HG03135 (cell line): ENCODE measurements at regions not wholly inside any gene's neighbourhood (a gene's known extent, or its start where the extent isn't known, plus 50 kb on each side); places are given as distances from the start of the nearest gene placed in this dataset.

Source experiments
- ATAC-seq: cut with Tn5 transposase; IDR thresholded peaks from one replicate; pipeline ENCODE4 v1.9.1; 2021; ENCODE audit warnings: mild to moderate bottlenecking, moderate library complexity; ENCODE audit not compliant: unreplicated experiment

DNA sequence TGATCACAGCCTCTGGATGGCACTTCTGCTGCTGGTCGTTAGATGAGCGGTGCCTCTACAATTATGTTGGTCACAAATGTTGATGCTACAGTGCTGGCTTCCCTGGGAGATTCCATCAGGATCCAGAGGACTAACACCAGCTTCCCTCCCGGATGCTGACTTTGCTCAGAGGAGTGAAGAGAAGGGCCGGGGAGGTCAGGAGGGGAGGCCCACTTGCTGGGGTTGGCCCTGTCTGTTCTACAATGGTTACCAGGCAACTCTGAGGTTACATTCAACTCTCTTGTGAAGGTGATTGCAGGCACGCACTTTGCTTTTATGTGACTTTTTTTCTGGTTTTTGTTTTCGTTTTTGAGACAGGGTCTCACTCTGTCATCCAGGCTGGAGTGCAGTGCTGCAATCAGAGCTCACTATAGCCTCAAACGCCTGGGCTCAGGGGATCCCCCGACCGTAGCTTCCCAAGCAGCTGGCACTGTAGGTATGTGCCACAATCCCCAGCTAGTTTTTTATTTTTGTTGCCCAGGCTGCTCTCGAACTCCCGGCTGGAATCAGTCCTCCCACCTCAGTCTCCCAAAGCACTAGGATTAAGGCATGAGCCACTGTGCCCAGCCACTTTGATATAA lies 112.5 kb downstream of the ADSS2 start:
- no peak for ATAC-seq

DNA sequence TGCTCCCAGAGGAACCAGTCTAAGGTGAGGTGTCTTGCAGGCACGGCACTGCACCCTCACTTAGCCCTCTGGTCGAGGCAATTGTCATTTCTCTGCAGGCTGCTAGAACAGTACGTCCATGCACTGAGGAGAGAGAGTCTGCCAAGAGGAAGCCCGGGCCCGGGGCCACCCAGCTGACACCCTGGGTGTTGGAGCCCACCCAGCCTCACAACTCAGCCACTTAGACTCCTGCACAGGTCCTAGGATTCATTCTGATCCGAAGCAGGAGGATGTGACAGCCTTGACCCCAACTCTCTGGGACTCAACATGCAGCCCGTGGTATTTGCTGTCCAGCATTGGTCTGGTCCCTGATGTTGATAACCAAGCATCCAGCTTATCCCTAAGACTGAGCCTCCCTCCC lies 111.9 kb downstream of the ADSS2 start:
- ATAC-seq = no peak

DNA sequence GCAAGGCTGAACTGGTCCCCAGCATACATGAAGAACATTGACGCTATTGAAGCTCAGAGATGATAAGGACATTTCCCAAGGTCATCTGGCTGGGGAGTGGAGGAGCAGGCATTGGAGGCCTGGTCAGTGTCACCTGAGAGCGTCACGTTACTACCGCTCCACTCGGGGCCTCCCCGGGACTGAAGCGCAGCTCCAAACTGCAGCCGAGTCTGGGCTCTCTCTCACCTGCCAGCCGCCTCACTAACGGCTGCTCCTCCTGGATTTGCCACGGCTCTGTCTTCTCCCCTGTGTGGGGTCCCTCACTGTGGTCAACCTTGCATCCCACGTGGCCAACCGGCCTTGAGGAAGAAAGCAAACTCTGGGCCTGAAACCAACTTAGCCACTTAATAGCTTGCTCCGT lies 111.3 kb downstream of the ADSS2 start:
- no peak for ATAC-seq

DNA sequence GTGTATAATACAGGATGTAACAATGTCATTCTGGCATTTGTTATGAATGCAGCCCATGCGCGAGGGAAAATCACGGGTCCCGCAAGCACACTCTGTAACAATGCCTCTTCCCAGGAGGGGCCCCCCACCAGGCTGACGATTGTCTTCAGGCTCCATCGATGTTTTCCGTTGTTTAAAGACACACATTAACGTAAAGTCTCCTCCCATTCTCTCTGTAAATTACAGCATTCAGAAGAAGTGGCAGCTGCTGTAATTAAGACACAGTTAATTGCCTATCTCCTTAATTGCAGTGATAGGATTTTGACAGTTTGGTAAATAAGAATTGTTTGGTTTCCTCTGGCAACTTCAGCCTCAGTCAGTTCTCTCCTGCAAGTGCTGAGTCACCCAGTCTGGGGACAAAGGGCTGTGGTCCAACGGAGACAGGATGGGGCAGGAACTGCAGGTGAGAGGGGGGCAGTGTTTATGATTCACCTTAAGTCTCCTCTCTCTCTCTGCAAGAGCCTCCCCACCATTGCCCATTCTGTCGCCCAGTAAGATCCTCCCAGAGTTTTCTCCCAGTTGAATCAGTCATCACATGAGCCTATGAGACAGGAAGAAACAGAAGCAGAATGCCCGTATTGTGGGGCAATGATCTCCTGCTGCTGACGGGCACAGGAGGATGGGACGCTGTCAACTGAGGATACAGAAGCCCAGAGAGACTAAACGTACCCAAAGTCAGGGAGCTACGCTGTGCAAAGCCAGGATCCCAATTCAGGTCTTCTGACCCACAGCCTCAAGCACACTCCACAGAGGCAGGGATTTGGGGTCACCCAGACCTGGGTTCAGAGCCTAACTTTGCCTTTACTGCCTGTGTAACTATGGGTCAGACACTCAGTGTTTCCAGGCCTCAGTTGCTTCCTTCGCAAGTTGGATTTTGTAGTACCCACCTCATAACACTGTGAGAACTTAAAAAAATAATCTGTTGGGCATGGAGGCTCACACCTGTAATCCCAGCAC lies 110.0 kb downstream of the ADSS2 start:
- ATAC-seq = peak; percentile 57

DNA sequence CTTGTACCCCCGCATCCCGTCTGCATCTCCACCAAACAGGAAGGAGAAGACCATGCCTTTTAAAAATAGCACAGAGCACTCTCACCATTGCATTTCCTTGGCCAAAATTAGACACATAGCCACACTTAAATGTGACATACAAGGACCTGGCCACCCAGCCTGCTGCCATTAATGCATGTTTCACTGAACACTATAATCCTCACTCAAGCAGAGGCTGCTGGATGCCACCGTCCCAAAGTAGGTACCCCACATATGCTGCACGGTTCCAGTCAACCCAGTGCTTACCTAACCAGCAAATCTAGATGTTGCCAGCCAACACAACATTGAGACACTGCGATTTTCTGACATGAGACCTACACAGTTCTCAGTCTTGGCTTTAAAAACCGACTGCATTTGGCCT lies 107.7 kb downstream of the ADSS2 start:
- ATAC-seq = no peak

DNA sequence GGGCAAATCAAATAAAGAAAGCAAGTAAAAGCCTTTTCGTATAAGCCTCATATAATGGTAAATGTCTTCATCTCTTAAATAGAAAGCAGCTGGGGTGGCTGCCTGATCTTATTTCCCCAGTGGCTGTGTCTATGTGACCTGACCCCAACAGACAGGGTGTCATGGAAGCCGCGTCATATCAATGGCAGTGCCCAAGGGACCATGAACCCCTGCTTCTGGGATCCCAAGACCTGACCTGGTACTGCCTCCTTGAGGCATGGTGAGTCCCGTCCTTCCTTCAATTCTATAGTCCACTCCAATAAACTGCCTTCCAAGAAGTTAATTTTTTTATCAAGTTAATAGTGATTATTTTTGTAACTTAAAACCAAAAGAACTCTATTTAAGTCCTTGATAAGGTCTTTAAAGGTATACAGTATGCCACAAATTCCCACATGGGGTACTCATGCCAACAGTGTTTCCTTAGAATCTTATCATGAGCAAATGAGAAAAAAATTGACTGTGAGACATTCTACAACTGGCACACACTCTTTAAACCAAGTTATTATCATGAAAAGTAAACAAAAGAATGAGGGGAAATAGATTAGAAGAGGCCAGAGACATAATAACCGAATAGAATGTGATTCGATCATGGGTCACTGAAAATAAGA lies 104.6 kb downstream of the ADSS2 start:
- ATAC-seq = no peak

DNA sequence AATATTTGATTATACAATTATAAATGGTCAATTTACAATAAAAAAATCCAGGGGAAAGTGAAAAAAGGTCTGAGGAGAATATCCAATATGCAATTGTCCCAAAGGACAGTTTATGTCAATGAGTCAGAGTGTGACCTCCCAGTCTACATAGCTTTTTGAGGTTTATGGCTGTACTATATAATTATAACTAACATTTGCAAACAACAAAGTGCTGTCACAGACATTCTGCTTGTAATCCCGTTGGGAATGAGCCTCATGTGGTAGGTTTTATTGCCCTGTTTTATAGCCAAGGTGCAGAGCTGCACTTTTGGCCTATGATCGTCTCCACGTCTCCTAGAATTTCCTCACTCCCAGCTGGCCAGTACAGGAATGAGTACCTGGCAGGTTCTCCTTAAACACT lies 103.8 kb downstream of the ADSS2 start:
- no peak for ATAC-seq

DNA sequence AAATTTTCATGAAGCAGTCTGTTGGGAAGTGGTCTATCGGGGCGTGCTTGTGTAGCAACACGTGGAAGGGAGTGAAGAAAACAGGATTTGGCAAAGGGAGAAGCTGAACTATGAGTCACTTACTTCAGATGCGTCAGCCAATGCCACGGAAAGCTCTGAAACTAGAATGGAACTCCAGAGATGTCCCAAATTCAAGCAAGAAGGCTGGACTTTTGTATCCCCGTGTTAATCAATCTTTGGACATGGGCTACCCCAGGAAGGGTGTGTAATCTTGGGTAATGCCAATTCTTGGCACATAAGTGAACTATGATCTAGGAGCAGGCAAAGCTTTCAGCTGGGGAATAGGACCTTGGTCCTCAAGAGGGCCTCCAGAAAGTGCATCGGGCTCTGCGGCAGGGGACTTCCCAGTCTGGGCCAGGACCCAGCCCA lies 102.6 kb downstream of the ADSS2 start:
- no peak for ATAC-seq

DNA sequence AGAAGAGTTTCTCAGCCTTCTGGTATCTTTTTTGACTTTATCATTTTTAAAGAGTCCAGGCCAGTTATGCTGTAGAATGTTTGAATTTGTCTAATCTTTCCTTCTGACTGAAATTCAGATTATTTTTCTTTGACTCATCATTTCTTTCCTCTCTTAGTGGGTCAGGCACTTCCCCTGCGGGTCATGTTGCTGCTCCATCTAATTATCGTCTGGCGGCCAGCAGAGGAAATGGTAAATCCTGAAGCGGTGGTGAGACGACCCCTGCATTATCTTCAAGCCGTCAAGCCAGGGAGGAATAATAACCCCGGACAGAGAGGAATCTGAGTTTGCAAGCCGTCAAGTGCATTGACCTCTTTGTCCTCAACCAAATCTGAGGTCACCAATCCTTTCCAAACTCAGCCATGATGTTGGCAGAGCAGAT lies 102.1 kb downstream of the ADSS2 start:
- ATAC-seq = no peak

DNA sequence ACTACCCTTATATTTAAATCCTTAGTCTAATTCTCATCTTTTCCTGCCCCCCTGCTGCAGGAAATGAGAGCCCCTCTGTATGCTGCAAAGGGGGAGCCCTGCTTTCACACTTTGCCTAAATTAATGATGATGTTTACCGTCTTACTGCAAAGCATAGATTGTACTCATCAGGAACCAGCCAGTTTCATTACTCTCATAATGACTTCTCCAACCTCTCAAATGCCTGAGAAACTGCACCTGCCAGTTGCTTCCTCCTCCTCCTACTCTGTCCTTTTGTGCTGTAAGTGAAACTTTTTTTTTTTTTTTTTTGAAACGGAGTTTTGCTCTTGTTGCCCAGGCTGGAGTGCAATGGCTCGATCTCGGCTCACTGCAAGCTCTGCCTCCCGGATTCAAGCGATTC lies 101.7 kb downstream of the ADSS2 start:
- ATAC-seq = peak; percentile 74

DNA sequence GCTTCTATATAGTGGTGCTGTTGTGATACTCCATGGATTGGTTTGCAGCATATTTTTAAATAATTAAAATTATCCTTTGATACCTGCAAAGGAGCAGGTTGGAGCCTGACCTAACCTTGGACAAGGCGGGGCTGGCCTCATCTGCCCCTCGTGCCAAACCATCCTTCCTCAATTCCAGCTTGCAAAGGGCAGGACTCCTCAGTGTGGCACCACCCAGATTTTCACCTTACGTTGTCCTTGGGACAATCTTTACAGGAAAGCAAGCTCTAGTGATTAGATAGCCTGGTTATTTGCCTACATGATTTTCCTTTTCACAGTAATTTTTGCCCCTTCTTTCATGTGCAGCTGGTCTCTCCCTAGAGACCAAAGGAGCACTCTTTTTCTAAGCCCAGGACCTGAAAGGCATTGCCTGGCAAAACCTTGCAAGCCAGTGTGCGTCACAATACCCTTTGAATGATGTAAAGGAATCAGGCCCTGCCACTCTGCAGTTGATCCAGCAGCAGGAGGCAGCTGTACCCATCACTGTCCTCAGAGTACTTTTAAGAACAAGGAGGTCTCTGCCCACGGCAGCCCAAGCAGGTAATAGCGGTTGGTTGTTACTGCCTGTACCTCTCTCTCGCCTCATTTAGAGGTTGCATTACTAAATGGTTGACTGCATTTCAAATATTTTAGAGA lies 99.4 kb downstream of the ADSS2 start:
- ATAC-seq = no peak

DNA sequence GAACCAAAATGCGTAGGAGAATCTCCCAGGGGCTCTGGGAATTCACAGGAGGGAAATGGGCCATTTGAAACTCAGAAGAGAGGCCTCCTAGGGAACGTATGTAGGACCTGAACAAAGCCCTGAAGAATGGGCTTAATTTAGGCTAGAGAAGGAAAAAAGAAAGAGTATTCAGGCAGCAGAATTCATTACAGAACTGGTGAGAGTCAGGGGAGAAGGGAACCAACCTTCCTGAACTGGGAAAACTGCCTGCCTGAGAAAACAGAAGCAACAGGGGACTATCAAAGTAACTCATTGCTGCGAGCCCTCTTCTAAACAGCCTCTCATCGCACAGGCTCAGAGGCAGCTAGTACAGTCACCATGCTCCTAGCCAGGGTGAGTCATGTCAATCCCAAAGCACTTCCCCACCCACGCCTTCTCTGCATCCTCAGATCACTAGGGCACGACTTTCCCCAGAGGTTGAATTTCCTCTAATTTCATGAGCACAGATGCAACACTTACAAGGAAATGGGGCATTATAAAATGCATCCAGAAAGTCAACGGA lies 98.1 kb downstream of the ADSS2 start:
- ATAC-seq = peak; percentile 70

DNA sequence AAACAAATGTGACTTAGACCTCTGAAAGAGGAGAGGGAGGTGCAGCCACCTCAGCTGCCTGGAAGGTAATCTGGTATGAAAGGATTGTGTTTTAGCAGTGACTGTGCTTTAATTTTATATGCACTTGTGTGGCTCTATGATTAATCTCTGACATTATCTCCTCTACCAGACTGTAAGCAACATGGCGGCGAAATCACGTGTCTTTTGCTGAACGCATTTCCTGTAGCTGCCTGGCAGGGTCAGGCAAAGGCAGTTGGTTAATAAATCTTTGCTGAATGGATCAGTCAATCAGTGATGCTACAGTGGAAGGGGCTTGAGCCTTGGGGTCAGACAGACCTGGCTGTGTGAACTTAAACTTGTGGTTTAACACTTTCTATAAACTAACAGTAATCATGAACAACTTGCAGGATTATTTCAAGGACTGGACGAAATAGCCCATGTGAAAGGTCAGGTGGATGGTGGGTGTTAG lies 96.9 kb downstream of the ADSS2 start:
- ATAC-seq = no peak

DNA sequence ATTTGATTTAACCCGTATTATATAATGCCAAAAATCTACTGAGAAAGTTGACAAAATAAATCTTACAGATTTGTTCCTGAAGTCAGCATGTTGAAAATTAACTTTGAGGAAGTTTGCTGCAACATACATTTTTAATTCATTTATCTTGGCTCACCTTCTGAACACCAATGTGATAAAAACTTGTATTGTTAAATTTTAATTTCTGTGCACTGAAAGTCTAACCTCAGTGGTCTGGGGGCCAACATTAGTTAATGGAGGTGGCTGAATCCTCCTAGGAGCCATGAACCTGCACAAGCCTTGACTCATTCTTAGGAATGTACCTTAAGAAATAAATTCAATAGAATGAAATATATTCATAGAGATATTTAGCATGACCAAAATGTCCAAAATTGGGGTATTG lies 95.3 kb downstream of the ADSS2 start:
- ATAC-seq = no peak
